IPS-18c (cell line): ENCODE measurements at regions not wholly inside any gene's neighbourhood (a gene's known extent, or its start where the extent isn't known, plus 50 kb on each side); places are given as distances from the start of the nearest gene placed in this dataset.
"Not testable (repeated sequence)": the region's sequence is repeated elsewhere in the genome, so short reads cannot be mapped to it uniquely, and the experiment has no call there.

ENCODE experiments used
- H3K4me3 ChIP-seq: 2 replicates; pipeline ENCODE4 v1.7.0; 2013; ENCODE audit warnings: low read depth, mild to moderate bottlenecking, low read length, moderate library complexity; ENCODE audit not compliant: insufficient read depth
- H3K9me3 ChIP-seq: one replicate; pipeline ENCODE4 v1.6.1; 2013; ENCODE audit warnings: mild to moderate bottlenecking, low read length, moderate library complexity; ENCODE audit not compliant: control insufficient read depth, insufficient read depth

GRCh38 chr12:4822572-4822971, 87.1 kb upstream of the KCNA1 start:
- no peaks in the 10 kb centered on the region for H3K9me3 ChIP-seq
- no peak overlapping the region for H3K4me3 ChIP-seq

GRCh38 chr12:4824380-4824779, 85.3 kb upstream of the KCNA1 start:
- no peaks in the 10 kb centered on the region for H3K9me3 ChIP-seq
- H3K4me3 ChIP-seq = no peak overlapping the region

DNA sequence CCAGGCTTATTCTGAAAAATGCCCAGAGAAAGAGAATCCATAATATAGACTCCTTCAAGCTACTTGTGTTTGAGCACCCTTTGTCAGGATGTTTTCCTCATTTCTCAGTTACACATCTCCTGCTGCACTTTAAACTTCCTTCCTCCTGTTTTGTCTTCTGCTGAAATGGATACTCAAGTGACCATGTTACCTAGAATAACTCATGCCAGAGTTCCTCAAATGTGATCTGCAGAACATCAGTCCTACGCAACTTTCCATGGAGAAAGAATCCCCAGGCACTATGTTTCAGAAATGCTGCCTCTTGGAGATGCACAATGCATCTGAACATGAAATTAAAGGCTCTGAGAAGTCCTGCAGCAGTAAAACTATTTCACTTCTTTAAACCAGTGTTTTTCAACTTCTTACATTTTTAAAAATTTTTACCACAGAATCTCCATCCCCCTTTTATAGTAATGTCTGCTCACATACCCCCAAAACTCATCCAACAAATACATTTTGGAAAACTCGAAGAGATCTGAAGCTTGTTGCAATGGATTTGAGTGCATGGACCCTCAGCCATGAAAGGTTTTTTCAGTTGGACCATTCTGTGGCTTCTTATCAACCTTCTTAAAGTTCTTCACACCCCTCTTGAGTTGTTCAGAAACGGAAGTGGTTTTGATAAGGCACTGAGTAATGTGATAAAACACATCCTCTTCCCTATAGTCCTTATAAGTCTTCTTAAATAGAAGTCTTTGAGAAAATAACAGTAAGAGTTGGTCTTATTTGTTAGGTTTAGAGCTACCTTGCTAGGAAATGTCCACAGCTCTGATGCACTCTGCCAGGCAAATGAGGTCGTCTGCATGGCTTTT, 84.5 kb upstream of the KCNA1 start:
- Histone ChIP-seq H3K9me3 (no peaks in the 10 kb centered on the region), H3K4me3 (no peak overlapping the region)

- Histone ChIP-seq H3K9me3 (no peaks in the 10 kb centered on the region), H3K4me3 (no peak overlapping the region)
Measured at GRCh38 chr12:4826909-4827308, 82.8 kb upstream of the KCNA1 start.

DNA sequence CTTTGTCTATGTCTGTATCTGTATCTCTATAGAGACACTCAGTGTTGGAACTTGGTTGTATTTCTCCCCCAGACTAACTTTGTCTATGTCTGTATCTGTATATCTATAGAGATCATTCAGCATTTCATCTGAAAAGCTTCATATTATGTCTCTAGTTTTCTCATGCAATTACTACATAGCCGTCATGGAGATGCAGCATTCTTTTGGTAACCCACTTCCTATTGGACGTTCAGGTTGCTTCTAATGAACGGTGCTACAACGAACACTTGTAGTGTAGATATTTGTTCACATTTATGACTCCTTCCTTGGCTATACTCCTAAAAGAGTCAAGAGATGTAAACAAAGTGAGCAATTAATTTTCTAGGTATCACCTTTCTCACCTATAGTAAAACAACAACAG, 81.5 kb upstream of the KCNA1 start:
- peaks cover 3% of the 10 kb centered on the region for H3K9me3 ChIP-seq
- H3K4me3 ChIP-seq = no peak overlapping the region

DNA sequence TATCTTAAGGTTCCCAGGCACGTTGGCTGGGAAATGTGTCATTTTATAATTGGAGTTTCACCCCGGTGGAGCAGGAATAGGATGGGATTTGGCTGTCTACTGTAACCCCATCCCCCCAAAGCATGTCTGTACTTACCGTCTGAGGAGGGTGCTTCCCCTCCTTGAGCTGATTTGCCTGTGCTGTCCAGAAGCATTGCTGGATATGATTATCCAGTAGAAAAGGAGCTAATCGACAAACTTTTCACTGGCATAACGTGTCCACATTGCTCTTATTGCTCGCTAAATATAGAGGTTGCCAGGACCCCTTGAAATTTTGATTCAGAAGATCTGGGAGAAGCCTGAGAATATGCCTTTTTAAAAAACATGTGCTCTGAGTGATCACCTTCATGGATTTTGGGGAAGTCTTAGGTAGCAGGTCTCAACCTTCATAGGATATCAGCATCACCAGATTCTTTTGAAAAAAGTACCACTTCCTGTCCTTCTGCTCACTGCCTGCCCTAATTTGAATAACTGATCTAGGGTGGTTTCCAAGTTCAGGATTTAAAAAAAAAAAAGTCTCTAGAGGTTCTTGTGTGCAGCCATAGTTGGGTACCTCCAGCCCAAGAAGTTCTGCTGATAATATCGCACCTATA, 80.4 kb upstream of the KCNA1 start:
- Histone ChIP-seq H3K4me3 (no peak overlapping the region), H3K9me3 (peaks cover 5% of the 10 kb centered on the region)

DNA sequence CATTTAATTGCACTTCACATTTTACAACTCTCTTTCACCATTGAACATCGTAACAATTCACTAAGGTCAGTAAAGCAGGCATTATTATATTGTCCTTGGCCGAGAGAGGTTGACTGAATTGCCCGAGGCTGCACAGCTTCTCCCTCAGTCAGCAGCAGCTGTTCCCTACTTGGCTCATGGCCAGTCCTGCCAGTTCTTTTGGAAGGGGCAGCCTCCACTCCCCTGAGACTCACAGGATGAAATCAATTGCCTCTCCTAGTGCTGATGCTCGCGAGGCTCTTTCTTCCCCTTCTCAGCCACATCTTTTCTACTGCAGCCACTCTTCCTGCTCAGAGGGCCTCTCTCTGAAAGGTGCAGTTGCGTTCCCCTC, 79.9 kb upstream of the KCNA1 start:
- peaks cover 5% of the 10 kb centered on the region for H3K9me3 ChIP-seq

GRCh38 chr12:4830556-4831210, 79.0 kb upstream of the KCNA1 start:
- H3K4me3 ChIP-seq = no peak overlapping the region

More for the DNA sequence above, 79.9 kb upstream of the KCNA1 start:
- H3K4me3 ChIP-seq = no peak overlapping the region

GRCh38 chr12:4833053-4833452, 76.7 kb upstream of the KCNA1 start:
- no peak overlapping the region for H3K4me3 ChIP-seq
- peaks cover 5% of the 10 kb centered on the region for H3K9me3 ChIP-seq

More at GRCh38 chr12:4830556-4831210, 79.0 kb upstream of the KCNA1 start:
- peaks cover 5% of the 10 kb centered on the region for H3K9me3 ChIP-seq

DNA sequence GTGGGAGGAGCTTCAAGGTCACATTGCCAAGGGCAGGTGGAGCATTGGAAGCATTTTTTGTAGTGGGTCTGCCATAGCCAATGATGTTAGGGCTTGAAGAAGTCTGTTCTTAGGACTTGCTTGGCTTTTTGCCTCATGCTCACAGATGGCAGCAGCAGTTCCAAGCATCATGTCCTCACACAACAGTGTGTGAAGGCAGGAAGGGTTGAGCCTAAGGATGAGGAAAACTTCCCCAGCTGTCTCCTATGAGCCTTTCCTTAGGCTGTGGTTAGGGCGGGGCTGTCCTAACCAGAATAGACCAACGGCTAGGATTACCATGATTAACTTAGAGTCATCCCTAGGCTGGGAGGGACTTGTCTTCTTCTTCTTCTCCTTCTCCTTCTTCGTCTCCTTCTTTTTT, 76.2 kb upstream of the KCNA1 start:
- Histone ChIP-seq H3K9me3 (peaks cover 5% of the 10 kb centered on the region), H3K4me3 (no peak overlapping the region)

DNA sequence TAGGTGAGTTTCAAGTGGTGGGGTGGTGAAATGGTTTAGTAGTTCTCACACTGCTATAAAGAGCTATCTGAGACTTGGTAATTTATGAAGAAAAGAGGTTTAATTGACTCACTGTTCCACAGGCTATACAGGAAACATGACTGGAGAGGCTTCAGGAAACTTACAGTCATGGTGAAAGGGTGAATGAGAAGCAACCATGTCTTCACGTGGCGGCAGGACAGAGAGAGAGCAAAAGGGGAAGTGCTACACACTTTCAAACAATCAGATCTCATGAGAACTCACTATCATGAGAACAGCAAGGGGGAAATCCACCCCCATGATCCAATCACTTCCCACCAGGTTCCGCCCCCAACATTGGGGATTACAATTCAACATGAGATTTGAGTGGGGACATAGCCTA, 67.3 kb upstream of the KCNA1 start:
- not testable (repeated sequence) for H3K9me3 ChIP-seq, H3K4me3 ChIP-seq

GRCh38 chr12:4843907-4844306, 65.8 kb upstream of the KCNA1 start:
- H3K9me3 ChIP-seq = no peaks in the 10 kb centered on the region

DNA sequence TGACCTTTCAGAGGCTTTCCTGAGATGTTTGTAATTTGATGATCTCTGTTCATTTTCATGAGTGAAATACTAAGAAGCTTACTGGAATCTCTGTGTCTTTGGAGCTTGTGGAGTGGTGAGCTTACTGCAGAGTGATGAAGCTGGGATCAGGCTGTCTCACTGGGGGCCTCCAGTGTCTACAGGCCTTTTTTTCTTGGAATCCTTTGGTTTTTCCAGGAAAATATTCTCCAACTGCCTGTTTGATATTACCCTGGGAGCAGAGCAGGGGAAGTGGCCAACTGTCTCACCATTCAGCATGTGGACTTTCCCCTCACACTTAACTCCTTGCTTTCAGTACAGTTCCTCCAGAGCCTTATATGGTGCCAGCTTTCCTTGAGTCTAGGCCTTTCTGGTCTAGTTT, 62.0 kb upstream of the KCNA1 start:
- Histone ChIP-seq H3K4me3 (no peak overlapping the region), H3K9me3 (no peaks in the 10 kb centered on the region)

More at GRCh38 chr12:4843907-4844306, 65.8 kb upstream of the KCNA1 start:
- no peak overlapping the region for H3K4me3 ChIP-seq

DNA sequence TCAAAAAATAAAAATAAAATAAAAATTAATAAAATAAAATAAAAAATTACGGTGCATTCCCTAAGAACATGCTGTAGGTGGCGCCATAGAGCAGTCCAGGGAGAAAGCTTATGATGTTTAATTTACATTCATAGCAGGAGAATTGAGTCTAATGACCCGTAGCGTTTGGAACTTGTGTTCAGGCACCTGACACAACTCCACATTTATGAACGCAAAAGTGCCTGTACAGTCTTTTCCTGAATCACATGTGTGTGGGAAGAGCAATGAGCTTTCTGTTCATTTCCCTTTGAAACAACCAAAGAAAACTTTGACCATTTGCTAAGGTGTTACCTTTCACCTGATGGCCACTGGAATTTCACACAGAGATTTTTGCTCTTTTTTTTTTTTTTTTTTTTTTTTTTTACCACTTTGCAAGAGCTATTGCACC, 60.6 kb upstream of the KCNA1 start:
- Histone ChIP-seq H3K4me3 (no peak overlapping the region), H3K9me3 (no peaks in the 10 kb centered on the region)

DNA sequence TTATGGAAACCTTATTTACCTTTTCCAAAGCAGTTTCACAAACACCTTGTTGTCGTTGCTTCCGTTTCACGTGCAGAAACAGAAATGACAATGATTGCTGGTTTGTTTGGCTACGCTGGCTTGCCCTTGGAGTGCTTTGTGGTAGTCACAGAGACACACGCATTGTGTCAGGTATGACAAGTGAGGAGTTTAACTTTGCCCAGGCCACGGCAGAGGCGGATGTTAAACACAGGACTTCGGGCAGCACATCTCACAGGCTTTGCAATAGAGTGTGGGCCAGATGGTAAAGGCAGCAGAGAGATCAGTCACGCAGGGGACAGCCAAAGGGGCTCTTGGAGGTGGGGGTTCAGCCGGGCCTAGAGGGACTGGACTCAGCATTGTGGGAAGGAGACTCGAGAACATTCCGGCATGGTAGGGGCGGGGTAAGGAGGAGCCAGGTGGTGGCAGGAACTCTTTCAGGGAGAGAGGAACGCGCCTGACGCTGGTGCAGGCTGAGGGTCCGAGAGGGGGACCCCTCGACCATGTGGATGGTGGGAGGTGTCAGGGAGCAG, 59.8 kb upstream of the KCNA1 start:
- no peaks in the 10 kb centered on the region for H3K9me3 ChIP-seq
- no peak overlapping the region for H3K4me3 ChIP-seq

GRCh38 chr12:4850857-4851380, 58.8 kb upstream of the KCNA1 start:
- Histone ChIP-seq H3K9me3 (no peaks in the 10 kb centered on the region), H3K4me3 (no peak overlapping the region)

GRCh38 chr12:4852308-4852707, 57.4 kb upstream of the KCNA1 start:
- Histone ChIP-seq H3K9me3 (no peaks in the 10 kb centered on the region), H3K4me3 (no peak overlapping the region)

DNA sequence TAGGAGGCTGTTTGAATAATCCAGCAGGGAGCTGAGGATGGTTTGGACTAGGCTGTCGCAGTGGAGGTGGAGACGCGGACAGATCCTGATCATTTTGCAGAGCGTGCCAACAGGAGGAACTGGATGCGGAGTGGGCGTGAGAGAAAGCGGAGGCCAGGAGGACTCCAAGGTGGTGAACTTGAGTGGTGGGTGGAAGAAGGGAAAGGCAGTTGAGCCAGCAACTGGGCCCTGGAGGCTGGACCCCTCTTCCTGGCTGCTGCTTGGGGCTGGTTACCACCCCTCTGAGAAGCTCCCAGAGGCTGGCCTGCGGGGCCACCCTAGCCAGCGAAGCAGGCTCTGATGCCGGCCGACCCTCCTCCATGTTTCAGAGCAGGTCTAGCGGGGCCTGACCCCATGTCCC, 56.8 kb upstream of the KCNA1 start:
- H3K9me3 ChIP-seq = no peaks in the 10 kb centered on the region
- H3K4me3 ChIP-seq = no peak overlapping the region
